ENCODE measurements at regions not wholly inside any gene's neighbourhood (a gene's known extent, or its start where the extent isn't known, plus 50 kb on each side); places are given as distances from the start of the nearest gene placed in this dataset.

- TF ChIP-seq EZH2 (IDR thresholded peaks at IDR 0.05; ENCODE audit: borderline replicate concordance, low read depth, low read length, poor library complexity, severe bottlenecking), result no peak
- TF ChIP-seq, protein P1, sequence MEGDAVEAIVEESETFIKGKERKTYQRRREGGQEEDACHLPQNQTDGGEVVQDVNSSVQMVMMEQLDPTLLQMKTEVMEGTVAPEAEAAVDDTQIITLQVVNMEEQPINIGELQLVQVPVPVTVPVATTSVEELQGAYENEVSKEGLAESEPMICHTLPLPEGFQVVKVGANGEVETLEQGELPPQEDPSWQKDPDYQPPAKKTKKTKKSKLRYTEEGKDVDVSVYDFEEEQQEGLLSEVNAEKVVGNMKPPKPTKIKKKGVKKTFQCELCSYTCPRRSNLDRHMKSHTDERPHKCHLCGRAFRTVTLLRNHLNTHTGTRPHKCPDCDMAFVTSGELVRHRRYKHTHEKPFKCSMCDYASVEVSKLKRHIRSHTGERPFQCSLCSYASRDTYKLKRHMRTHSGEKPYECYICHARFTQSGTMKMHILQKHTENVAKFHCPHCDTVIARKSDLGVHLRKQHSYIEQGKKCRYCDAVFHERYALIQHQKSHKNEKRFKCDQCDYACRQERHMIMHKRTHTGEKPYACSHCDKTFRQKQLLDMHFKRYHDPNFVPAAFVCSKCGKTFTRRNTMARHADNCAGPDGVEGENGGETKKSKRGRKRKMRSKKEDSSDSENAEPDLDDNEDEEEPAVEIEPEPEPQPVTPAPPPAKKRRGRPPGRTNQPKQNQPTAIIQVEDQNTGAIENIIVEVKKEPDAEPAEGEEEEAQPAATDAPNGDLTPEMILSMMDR (conservative IDR thresholded peaks at IDR 0.05; ENCODE audit: low read depth, low read length), result no peak
These were observed 278.2 kb downstream of the PSAT1 start for GRCh38 chr9:78575081-78575480.

Measured in A673 (cell line).